ENCODE measurements at regions not wholly inside any gene's neighbourhood (a gene's known extent, or its start where the extent isn't known, plus 50 kb on each side); places are given as distances from the start of the nearest gene placed in this dataset.

DNA sequence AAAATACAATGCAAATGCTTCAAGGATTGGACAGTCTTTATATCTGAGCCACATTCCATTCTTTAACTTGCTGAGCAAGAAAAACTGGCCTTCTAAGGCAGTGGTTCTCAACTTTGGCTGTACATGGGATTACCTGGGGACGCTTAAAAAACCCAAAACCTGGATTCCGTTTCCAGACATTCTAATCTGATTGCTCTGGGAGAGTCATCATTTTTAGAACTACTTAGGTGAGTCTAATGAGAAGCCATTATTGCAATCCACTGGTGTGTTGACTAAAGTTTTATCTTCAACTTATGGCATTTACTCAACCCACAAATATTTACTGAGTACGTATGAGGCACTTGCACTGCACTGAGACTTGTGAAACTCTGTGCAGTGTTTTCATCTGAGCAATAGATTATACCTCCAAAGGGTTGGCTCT is 195.7 kb upstream of the ATP11B start:
- no peaks in the 10 kb centered on the region for H3K36me3 ChIP-seq
- no peaks in the 10 kb centered on the region for H3K27me3 ChIP-seq
- no peak for DNase-seq (ENCODE audit: low read depth in 1 of 2, low spot score in 1 of 2)
- TF ChIP-seq, protein P1, sequence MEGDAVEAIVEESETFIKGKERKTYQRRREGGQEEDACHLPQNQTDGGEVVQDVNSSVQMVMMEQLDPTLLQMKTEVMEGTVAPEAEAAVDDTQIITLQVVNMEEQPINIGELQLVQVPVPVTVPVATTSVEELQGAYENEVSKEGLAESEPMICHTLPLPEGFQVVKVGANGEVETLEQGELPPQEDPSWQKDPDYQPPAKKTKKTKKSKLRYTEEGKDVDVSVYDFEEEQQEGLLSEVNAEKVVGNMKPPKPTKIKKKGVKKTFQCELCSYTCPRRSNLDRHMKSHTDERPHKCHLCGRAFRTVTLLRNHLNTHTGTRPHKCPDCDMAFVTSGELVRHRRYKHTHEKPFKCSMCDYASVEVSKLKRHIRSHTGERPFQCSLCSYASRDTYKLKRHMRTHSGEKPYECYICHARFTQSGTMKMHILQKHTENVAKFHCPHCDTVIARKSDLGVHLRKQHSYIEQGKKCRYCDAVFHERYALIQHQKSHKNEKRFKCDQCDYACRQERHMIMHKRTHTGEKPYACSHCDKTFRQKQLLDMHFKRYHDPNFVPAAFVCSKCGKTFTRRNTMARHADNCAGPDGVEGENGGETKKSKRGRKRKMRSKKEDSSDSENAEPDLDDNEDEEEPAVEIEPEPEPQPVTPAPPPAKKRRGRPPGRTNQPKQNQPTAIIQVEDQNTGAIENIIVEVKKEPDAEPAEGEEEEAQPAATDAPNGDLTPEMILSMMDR (IDR thresholded peaks at IDR 0.05; ENCODE audit: low read depth, low read length) = no peak
- H3K4me3 ChIP-seq = no peak overlapping the region
- no peaks in the 10 kb centered on the region for H3K9me3 ChIP-seq (ENCODE audit: low read depth)
- no peaks in the 10 kb centered on the region for H3K4me1 ChIP-seq (ENCODE audit: low read depth)
- no peak overlapping the region for H3K27ac ChIP-seq

DNA sequence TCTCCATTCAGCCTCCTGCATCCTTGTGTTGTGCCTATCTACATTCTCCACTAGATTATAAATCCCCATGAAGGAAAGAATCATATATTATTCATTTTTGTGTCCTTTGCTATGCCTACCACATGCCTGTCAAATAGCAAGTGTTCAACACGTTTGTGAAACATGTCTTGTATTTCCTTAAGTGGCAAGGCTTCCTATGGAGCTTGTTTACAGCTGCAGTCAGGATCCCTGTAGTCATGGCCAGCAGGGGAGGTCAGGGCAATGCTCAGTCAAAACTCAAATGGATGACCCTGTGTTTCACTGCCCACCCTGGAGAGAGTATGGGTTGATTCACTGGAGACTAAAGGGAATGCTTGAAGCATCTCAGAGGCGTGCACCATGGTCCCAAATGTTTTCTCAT is 191.7 kb upstream of the ATP11B start:
- TF ChIP-seq, protein P1 (IDR thresholded peaks at IDR 0.05; ENCODE audit: low read depth, low read length) = no peak

DNA sequence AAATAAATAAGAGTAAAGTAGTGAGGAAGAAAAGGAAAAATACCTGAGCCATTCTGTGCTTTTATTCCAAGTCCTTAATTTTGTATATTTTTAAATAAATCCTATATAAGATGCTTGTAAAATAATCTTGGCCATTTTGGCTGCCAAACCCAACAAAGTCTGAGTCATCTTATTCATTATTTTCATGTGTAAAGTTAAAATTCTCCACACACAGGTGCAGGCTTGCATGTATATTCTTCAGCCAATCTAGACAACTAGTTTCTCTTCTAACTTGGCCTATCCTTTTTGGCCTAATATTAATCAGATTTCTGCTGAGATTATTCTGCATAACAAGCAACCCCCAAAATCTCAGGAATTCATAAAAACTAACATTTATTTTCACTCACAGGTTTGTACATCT is 189.8 kb upstream of the ATP11B start:
- Histone ChIP-seq H3K9me3 (ENCODE audit: low read depth) (no peaks in the 10 kb centered on the region), H3K36me3 (no peaks in the 10 kb centered on the region), H3K4me1 (ENCODE audit: low read depth) (no peaks in the 10 kb centered on the region), H3K27me3 (no peaks in the 10 kb centered on the region), H3K4me3 (no peak overlapping the region), H3K27ac (no peak overlapping the region)
- TF ChIP-seq, protein P1 (IDR thresholded peaks at IDR 0.05; ENCODE audit: low read depth, low read length) = no peak
- no peak for DNase-seq (ENCODE audit: low read depth in 1 of 2, low spot score in 1 of 2)

More for the DNA sequence above, 191.7 kb upstream of the ATP11B start:
- no peaks in the 10 kb centered on the region for H3K36me3 ChIP-seq
- H3K4me1 ChIP-seq (ENCODE audit: low read depth) = no peaks in the 10 kb centered on the region
- no peak for DNase-seq (ENCODE audit: low read depth in 1 of 2, low spot score in 1 of 2)
- H3K9me3 ChIP-seq (ENCODE audit: low read depth) = no peaks in the 10 kb centered on the region
- no peaks in the 10 kb centered on the region for H3K27me3 ChIP-seq
- no peak overlapping the region for H3K27ac ChIP-seq
- H3K4me3 ChIP-seq = no peak overlapping the region

DNA sequence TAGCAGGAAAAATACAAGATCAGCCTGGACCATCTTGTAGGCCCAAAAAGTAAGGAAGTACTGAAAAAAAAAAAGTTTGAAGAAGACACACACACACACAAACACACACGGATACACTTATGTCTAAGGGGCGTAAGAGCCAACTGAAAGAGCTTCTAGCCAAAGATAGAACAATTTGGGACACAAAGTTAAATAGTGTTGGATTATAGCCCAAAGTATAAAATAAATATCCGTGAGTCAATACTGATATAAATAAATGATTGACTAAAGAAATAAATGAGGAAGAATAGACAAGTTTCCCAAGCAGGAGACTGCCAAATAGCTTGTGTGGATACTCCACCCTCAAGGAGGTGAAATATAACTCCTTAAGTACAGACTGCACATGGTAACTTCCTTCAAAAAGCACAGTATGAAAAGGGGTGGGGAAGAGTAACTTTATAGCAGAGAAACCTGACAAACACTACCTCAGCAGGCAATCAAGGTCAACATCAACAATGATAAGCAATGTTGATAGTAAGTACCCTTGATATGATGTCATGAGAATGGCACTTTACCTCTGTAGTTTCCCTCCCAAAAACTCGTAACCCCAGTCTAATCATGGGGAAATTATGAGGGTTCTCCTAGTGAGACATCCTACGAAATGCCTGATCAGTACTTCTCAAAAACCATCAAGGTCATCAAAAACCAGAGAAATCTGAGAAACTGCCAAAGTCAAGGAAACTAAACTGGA is 187.3 kb upstream of the ATP11B start:
- H3K27ac ChIP-seq = no peak overlapping the region
- no peaks in the 10 kb centered on the region for H3K36me3 ChIP-seq

DNA sequence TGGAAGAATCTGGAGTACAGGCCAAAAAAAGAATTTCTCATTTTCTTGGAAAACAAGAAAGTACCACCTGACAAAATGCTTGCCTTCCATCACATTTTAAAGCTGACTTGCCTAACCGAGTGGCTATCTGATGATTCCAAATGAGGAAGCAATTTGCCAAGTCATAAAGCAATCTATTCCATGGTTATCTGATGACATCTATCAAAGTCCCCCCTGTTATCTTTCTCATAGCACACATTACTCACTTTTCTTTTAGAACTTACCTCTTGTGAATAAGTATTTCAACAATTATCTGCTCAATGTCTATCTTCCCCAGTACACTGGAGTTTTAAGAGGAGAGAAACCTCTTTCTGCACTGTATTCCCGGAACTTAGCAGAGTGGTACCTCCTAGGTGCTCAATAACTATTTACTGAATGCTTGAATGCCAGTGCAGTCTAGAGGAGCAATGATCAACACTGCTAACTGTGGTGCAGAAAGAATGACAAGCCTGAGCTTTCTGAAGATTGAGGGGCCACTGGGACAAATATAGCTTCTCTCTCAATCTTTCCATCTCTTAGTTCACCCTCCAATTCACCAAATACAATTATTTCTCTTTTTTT is 186.3 kb upstream of the ATP11B start:
- Histone ChIP-seq H3K36me3 (no peaks in the 10 kb centered on the region), H3K4me3 (no peak overlapping the region), H3K9me3 (ENCODE audit: low read depth) (no peaks in the 10 kb centered on the region), H3K4me1 (ENCODE audit: low read depth) (no peaks in the 10 kb centered on the region), H3K27ac (no peak overlapping the region), H3K27me3 (no peaks in the 10 kb centered on the region)
- no peak for DNase-seq (ENCODE audit: low read depth in 1 of 2, low spot score in 1 of 2)
- TF ChIP-seq, protein P1 (IDR thresholded peaks at IDR 0.05; ENCODE audit: low read depth, low read length) = no peak

More for the DNA sequence above, 187.3 kb upstream of the ATP11B start:
- DNase-seq (ENCODE audit: low read depth in 1 of 2, low spot score in 1 of 2) = no peak
- no peak overlapping the region for H3K4me3 ChIP-seq
- TF ChIP-seq, protein P1 (IDR thresholded peaks at IDR 0.05; ENCODE audit: low read depth, low read length) = no peak
- no peaks in the 10 kb centered on the region for H3K4me1 ChIP-seq (ENCODE audit: low read depth)
- H3K27me3 ChIP-seq = no peaks in the 10 kb centered on the region
- H3K9me3 ChIP-seq (ENCODE audit: low read depth) = no peaks in the 10 kb centered on the region
